Stimulated activated CD8-positive, alpha-beta memory T cell treated with anti-CD3 and anti-CD28 coated beads, Interleukin-12 subunit alpha, Interleukin-12 subunit beta, amount 100 ng/mL, for 1 hour (primary cell): ENCODE measurements at regions not wholly inside any gene's neighbourhood (a gene's known extent, or its start where the extent isn't known, plus 50 kb on each side); places are given as distances from the start of the nearest gene placed in this dataset.
"Not testable (repeated sequence)": the region's sequence is repeated elsewhere in the genome, so short reads cannot be mapped to it uniquely, and the experiment has no call there.

ENCODE experiments used
- DNase-seq: peaks from one replicate; pipeline ENCODE4 v3.0.0-alpha.2; 2020; ENCODE audit warnings: low read depth

DNA sequence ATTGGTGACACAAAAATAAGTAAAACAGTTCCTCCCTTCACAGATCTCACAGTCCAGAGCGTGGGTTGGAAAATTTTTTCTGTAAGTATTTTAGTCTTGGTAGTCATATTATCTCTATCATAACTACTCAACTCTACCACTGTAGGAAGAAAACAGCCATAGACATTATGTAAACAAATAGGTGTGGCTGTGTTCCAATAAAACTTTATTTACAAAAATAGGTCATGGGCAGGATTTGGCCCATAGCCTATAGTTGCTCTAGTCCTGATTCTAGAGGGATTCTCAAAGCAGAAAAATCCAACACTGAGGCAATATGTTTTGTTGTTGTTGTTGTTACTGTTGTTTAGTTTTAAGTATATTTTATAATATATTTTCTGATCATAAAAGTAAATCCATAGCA is 206.1 kb upstream of the GADL1 start:
- no peak for DNase-seq

DNA sequence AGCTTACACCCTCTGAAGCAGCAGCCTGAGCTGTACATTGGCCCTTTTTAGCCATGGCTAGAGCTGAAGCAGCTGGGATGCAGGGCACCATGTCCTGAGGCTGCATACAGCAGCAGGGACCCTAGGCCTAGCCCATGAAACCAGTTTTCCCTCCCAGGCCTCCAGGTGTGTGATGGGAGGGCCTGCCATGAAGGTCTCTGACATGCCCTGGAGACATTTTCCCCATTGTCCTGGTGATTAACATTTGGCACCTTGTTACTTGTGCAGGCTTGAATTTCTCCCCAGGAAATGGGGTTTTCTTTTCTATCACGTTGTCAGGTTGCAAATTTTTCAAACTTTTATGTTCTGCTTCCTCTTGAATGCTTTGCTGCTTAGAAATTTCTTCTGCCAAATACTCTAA is 206.8 kb upstream of the GADL1 start:
- DNase-seq: not testable (repeated sequence)

- no peak for DNase-seq
Observed at GRCh38 chr3:31102196-31102879, 207.9 kb upstream of the GADL1 start.

DNA sequence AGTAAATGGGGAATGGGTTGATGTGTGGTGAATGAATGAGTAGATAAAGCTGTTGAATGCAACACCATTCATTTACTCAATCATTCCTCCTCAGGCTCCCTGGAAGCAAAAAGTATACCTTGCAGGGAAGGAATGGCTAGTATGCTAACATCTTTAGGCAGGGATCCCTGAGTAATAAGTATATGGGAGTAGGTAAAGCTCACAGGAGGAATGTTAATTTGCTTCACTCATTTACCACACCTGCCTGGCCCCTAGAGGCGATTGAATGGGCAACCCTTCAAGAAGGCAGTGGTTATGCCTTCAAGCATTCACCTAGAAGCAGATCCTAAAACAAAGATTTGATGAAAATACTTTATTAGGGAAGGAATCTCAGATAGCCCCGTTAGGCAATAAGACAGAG is 208.7 kb upstream of the GADL1 start:
- no peak for DNase-seq

DNA sequence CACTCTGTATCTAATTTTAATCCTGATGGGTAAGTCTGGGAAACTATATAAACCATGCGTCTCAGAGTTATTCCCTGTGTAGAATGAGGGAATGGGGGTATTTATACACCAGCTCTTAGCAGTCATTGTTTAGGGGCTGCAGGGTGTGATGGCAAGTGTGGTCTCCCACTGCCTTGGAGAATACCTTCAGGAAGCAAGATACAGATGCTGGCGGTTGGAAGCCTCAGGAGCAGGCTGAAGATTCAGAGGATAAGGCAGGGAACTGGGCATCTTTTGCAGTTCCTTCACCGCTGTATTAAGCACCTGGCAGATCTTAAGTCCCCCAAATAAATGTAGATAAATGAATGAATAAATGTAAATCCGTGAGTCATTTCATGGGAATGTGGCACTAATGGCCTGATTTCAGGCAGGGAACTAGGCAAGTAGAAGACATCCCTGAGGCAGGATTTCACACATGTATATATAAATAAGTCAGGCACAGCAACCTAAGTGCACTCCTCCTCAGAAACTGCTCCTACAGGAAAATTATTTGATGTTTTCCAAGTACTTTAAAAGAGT is 209.2 kb upstream of the GADL1 start:
- no peak for DNase-seq

GRCh38 chr3:31105011-31105410 is 210.6 kb upstream of the GADL1 start:
- DNase-seq: no peak

DNA sequence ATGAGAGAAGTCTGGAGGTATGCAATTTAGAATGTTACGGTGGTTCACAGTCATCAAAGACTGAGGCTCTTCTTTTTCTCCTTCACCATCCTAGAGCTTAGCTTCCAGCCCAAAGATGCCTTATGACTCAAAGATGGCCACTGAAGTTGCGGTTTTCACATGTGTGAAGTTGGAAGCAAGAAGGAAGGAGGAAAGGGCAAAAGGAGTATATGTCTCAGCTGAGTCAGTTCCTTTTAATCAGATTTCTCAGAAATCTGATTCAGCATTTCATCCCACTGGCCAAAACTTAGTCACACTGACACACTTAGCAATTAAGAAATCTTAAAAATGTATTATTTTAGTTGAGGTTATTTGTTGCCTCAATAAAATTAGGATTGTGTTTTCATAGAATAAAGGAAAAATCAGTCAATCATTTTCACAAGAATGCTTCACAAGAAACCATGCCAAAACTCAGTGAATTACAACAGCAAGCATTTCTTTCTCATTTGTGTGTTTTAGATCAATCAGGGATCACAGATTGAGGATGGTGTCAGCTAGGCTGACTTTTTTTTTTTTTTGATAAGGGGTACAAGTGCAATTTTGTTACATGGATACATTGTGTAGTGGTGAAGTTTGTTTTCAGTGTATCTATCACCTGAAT is 211.1 kb upstream of the GADL1 start:
- no peak for DNase-seq

DNA sequence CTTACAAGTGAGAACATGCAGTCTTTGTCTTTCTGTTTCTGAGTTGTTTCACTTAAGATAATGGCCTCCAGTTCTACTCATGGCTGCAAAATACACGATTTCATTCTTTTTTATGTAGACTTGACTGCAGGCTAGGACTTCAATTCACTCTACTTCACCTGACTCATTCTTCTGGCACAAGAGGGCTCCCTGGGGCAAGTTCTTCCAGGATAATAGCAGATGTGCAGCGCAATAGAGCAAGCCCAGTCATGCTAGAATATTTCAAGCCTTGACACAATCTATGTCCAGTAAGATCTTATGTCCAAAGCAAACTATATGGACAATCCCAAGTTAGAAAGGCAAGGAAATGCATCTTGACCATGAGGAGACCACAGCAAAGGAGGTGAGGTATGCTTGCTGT is 211.7 kb upstream of the GADL1 start:
- DNase-seq: no peak

GRCh38 chr3:31106912-31107311 is 212.5 kb upstream of the GADL1 start:
- no peak for DNase-seq

DNA sequence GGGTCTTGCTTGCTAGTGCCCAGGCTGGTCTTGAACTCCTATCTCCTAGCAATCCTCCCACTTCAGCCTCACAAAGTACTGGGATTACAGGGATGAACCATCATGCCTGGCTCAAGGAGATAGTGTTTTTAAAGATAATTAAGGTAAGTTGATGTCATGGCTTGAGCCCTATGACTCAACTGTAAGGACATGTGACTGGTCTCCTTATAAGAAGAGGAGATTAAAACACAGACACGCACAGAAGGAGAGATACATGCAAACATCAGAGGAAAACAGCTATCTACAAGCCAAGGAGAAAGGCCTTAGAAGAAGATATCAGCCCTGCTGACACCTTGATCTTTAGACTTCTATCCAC is 220.4 kb upstream of the GADL1 start:
- no peak for DNase-seq

- not testable (repeated sequence) for DNase-seq
Observed at GRCh38 chr3:31115531-31115930, 221.1 kb upstream of the GADL1 start.

GRCh38 chr3:31116651-31117050 is 222.2 kb upstream of the GADL1 start:
- DNase-seq: no peak

DNA sequence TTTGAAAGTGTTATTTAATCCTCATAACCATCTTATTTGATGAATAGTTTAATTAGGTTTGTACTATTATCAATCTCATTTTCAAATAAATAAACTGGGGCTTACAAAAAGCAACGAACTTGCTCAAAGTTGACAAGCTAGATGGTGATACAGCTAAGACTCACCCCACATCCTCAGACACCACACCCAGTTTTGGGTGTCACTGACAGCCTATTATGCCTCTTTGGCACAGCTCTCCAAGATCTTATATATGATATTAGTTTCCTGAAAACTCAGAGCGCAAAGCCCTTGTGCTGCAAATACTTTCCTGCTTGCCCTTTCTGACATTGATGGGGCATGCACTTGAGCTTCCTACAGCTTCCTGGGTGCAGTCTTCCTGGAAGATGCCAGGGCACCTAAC is 223.4 kb upstream of the GADL1 start:
- DNase-seq: no peak

DNA sequence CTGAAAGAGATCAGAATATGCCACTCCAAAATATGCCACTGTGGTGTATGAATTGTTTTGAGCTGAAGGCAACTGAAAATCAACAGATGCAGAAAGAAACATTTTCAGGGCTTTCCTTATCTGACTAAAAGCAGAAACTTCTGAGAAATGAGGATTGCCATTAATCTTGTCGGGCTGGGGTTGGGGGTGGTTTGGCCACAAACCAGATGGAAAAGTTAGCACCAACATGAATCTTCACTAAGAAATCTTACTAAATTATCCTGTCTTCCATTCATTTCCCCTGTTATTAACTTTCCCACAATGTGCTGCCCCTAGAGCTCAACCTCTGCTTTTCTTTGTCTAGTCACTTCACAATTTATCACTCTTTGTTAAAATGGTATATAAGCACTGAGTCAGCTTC is 229.9 kb upstream of the GADL1 start:
- no peak for DNase-seq

- no peak for DNase-seq
Observed at GRCh38 chr3:31125413-31126020, 231.1 kb upstream of the GADL1 start.

GRCh38 chr3:31129241-31129640 is 234.8 kb upstream of the GADL1 start:
- no peak for DNase-seq

- DNase-seq: no peak
Observed at GRCh38 chr3:31132132-31132769, 237.8 kb upstream of the GADL1 start.

DNA sequence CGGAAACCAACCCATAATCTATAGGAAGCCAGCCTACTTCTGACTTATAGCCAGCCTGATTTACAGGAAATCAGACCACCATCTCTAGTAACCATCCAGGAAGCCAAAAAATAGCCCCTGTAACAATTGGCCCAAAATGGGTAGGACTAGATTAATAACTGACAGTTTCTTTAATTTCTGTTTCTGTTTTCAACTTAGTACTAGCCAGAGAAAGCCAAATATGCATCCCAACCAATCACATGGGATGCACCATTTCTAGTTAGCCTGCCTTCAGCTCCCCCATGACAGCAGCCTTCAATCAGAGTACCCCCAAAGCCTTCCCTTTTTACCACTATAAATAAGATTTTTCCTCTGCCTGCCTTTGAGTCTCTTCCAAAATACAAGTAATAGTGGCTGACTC is 239.1 kb upstream of the GADL1 start:
- no peak for DNase-seq

DNA sequence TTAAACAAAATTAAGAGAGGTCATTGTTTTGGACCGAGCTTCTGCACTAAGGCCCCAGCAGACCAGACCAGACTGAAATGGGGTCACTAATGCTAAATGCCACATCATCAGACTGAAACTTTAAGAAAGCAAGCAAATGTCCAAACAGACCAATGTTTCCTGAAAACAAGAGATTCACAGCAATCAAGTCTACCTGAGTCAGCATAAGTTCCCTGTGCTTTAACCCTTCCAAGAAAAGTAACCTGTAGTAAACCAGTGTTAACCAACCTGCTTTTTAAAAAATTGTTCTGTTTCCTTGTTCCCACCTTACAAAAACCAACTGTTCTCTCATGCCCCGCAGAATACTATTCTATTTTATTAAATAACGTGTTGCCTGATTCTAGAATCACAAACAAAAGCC is 241.1 kb upstream of the GADL1 start:
- no peak for DNase-seq

DNA sequence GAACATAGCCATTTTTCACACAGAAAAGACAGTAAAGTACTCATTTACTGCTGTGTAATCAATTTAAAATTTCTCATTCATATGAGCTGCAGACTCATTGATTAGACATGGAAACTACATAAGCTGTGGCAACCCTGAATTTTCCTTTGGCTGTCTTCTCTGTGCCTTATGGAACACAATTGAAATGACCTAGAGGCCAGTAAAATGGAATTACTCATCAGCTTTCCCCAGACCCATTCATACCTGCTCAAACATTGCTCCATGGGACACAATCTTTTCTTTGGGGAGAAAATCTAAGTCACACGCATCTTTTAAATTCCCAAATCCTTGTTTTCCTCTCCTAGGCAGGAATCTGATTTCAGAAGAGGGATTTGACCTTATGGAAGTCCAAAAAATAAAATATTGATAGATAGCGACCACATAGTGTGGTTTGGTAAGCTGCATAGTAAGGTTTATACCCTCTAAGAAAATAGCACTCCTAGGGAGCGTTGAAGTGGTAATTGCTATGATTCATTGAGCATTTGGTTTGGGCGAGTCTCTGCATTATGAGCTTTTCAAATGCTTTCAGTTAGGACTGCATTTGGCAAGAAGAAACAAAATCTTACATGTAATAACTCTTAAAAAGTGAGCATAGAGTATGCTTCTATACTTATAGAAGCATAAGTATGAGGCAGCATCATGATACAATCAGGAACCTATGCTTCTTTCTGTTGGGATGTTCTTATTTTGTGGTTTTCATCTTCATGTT is 243.4 kb upstream of the GADL1 start:
- no peak for DNase-seq

- no peak for DNase-seq
Observed at GRCh38 chr3:31140470-31140869, 246.0 kb upstream of the GADL1 start.

DNA sequence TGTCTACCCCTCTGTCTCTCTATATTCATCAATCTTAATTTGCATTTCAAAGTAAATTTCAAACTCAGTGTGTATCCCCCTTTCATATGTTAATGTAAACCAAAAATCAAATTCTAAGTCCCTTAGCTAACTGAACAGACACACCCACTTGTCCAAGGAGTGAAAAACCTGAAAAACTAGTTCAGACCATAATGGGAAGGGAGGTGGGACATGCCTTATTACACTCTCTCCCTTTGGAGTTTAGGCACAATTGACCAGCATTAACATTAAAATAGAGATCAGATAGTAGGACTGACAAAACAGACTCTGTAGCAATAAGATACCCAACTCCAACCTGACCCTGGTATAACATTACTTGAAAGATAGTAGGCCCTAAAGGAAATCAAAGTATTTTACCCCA is 247.7 kb upstream of the GADL1 start:
- no peak for DNase-seq
